Calu3 (cell line): ENCODE measurements at regions not wholly inside any gene's neighbourhood (a gene's known extent, or its start where the extent isn't known, plus 50 kb on each side); places are given as distances from the start of the nearest gene placed in this dataset.

Source experiments
- BruUV-seq: library from RNA; stranded (reverse); fragments of 400-500 nt; replicated peaks from 2 replicates; lab custom pipeline; 2021; lab: Mats Ljungman, UMichigan
- CTCF ChIA-PET: fragments of 300-600 bp; sonication (Branson Sonifier 250); formaldehyde crosslinking; loops from one replicate; lab custom pipeline; 2022; ENCODE audit warnings: antibody characterized with exemption; lab: Charles Lee
- DNase-seq: peaks from one replicate; pipeline ENCODE4 v3.0.0; 2022
- H3K27ac Mint-ChIP-seq: one replicate; pipeline ENCODE4 v1.8.0; 2022; ENCODE audit warnings: mixed read lengths; ENCODE audit not compliant: unreplicated experiment
- H3K27me3 Mint-ChIP-seq: one replicate; pipeline ENCODE4 v1.8.0; 2022; ENCODE audit warnings: mixed read lengths; ENCODE audit not compliant: unreplicated experiment
- H3K36me3 Mint-ChIP-seq: one replicate; pipeline ENCODE4 v1.8.0; 2022; ENCODE audit warnings: mild to moderate bottlenecking, moderate library complexity, mixed read lengths; ENCODE audit not compliant: insufficient read depth, unreplicated experiment
- H3K4me1 Mint-ChIP-seq: one replicate; pipeline ENCODE4 v1.8.0; 2022; ENCODE audit warnings: mild to moderate bottlenecking, low read depth, mixed read lengths; ENCODE audit not compliant: unreplicated experiment
- H3K4me3 Mint-ChIP-seq: one replicate; pipeline ENCODE4 v1.8.0; 2022; ENCODE audit warnings: mild to moderate bottlenecking, low read depth, moderate library complexity, mixed read lengths; ENCODE audit not compliant: unreplicated experiment
- H3K9me3 Mint-ChIP-seq: one replicate; pipeline ENCODE4 v1.8.0; 2022; ENCODE audit warnings: low read depth, mixed read lengths; ENCODE audit not compliant: unreplicated experiment
- intact Hi-C: fragments of 100-400 bp; cut with micrococcal nuclease; formaldehyde crosslinking; loops from one replicate; pipeline ENCODE4 v1.10.0; 2022; ENCODE audit not compliant: unreplicated experiment
- TF ChIP-seq, protein P1 (sequence below): fragments of 200-600 bp; IDR thresholded peaks from one replicate; pipeline ENCODE4 v1.8.0; 2022; ENCODE audit warnings: antibody characterized with exemption; ENCODE audit not compliant: unreplicated experiment

- CTCF ChIA-PET = no interaction called here
- BruUV-seq = no TSS peak
These were observed 401.2 kb upstream of the SOX11 start for GRCh38 chr2:5290900-5291546.

GRCh38 chr2:5304640-5305039 lies 387.5 kb upstream of the SOX11 start:
- no TSS peak for BruUV-seq

More at GRCh38 chr2:5290900-5291546, 401.2 kb upstream of the SOX11 start:
- DNase-seq = no peak
- no peaks in the 10 kb centered on the region for H3K4me1 Mint-ChIP-seq
- intact Hi-C loops = no loop called here
- TF ChIP-seq, protein P1, sequence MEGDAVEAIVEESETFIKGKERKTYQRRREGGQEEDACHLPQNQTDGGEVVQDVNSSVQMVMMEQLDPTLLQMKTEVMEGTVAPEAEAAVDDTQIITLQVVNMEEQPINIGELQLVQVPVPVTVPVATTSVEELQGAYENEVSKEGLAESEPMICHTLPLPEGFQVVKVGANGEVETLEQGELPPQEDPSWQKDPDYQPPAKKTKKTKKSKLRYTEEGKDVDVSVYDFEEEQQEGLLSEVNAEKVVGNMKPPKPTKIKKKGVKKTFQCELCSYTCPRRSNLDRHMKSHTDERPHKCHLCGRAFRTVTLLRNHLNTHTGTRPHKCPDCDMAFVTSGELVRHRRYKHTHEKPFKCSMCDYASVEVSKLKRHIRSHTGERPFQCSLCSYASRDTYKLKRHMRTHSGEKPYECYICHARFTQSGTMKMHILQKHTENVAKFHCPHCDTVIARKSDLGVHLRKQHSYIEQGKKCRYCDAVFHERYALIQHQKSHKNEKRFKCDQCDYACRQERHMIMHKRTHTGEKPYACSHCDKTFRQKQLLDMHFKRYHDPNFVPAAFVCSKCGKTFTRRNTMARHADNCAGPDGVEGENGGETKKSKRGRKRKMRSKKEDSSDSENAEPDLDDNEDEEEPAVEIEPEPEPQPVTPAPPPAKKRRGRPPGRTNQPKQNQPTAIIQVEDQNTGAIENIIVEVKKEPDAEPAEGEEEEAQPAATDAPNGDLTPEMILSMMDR = no peak
- no peak overlapping the region for H3K4me3 Mint-ChIP-seq
- H3K27ac Mint-ChIP-seq = no peak overlapping the region
- peaks cover 7% of the 10 kb centered on the region for H3K9me3 Mint-ChIP-seq
- no peaks in the 10 kb centered on the region for H3K36me3 Mint-ChIP-seq
- no peaks in the 10 kb centered on the region for H3K27me3 Mint-ChIP-seq

GRCh38 chr2:5315041-5315440 lies 377.1 kb upstream of the SOX11 start:
- TF ChIP-seq, protein P1 = no peak
- no TSS peak for BruUV-seq
- H3K36me3 Mint-ChIP-seq = no peaks in the 10 kb centered on the region
- no peak overlapping the region for H3K27ac Mint-ChIP-seq
- intact Hi-C loops = no loop called here
- no peaks in the 10 kb centered on the region for H3K4me1 Mint-ChIP-seq
- no peaks in the 10 kb centered on the region for H3K27me3 Mint-ChIP-seq
- peaks cover 17% of the 10 kb centered on the region for H3K9me3 Mint-ChIP-seq
- CTCF ChIA-PET = no interaction called here
- H3K4me3 Mint-ChIP-seq = no peak overlapping the region
- no peak for DNase-seq

More at GRCh38 chr2:5304640-5305039, 387.5 kb upstream of the SOX11 start:
- H3K27ac Mint-ChIP-seq = no peak overlapping the region
- no peaks in the 10 kb centered on the region for H3K4me1 Mint-ChIP-seq
- DNase-seq = no peak
- peaks cover 25% of the 10 kb centered on the region for H3K9me3 Mint-ChIP-seq
- no peaks in the 10 kb centered on the region for H3K27me3 Mint-ChIP-seq
- intact Hi-C loops = no loop called here
- no peak overlapping the region for H3K4me3 Mint-ChIP-seq
- TF ChIP-seq, protein P1 = no peak
- no peaks in the 10 kb centered on the region for H3K36me3 Mint-ChIP-seq
- CTCF ChIA-PET = no interaction called here

DNA sequence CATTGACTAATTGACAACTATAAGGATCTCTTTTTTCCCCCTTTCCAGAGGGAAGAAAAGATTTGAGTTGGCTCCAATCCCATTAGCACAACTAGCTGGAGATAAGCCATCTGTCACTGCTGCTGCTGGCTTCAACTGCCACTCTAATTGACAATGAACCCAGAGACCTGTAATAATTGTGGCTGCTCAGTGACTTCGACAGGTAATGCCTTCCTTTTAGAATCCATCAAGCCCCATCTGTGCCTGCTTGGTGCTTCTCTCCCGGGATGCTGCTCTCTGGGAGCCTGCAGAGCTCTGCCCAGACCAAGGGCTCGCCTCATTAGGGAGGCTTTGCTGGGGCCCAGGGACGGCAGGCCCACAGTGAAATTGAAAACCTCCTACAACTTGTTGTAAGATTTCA lies 376.7 kb upstream of the SOX11 start:
- Mint-ChIP-seq H3K27me3 (no peaks in the 10 kb centered on the region), H3K9me3 (peaks cover 15% of the 10 kb centered on the region)
- TF ChIP-seq, protein P1 = no peak

More for the DNA sequence above, 376.7 kb upstream of the SOX11 start:
- CTCF ChIA-PET = no interaction called here
- no peaks in the 10 kb centered on the region for H3K36me3 Mint-ChIP-seq
- intact Hi-C loops = no loop called here
- no peaks in the 10 kb centered on the region for H3K4me1 Mint-ChIP-seq
- no peak overlapping the region for H3K4me3 Mint-ChIP-seq
- H3K27ac Mint-ChIP-seq = no peak overlapping the region
- no peak for DNase-seq
- no TSS peak for BruUV-seq
